ENCODE measurements at regions not wholly inside any gene's neighbourhood (a gene's known extent, or its start where the extent isn't known, plus 50 kb on each side); places are given as distances from the start of the nearest gene placed in this dataset.

- TF ChIP-seq TCF12 (IDR thresholded peaks at IDR 0.05; ENCODE audit: low read depth) = no peak
Observed at GRCh38 chrX:27236681-27237080, 226.5 kb downstream of the PPP4R3C start.

GRCh38 chrX:27229721-27230120 lies 233.4 kb downstream of the PPP4R3C start:
- TF ChIP-seq FOXM1 (IDR thresholded peaks at IDR 0.05; ENCODE audit: borderline replicate concordance, low read depth) (no peak), CEBPB (IDR thresholded peaks at IDR 0.05) (no peak), RAD21 (IDR thresholded peaks at IDR 0.05; ENCODE audit: low read depth) (no peak), ZBTB7A (IDR thresholded peaks at IDR 0.05; ENCODE audit: low read depth) (no peak), USF1 (IDR thresholded peaks at IDR 0.05) (no peak), YY1 (IDR thresholded peaks at IDR 0.05; ENCODE audit: low read depth) (no peak), CREB1 (IDR thresholded peaks at IDR 0.05; ENCODE audit: low read depth) (no peak), EP300 (IDR thresholded peaks at IDR 0.05; ENCODE audit: borderline replicate concordance) (no peak), TAF1 (IDR thresholded peaks at IDR 0.05; ENCODE audit: low read depth) (no peak), TCF12 (IDR thresholded peaks at IDR 0.05; ENCODE audit: low read depth) (no peak), TEAD4 (IDR thresholded peaks at IDR 0.05) (no peak), NFIC (IDR thresholded peaks at IDR 0.05) (no peak), EGR1 (IDR thresholded peaks at IDR 0.05) (no peak)
- TF ChIP-seq, protein P1, sequence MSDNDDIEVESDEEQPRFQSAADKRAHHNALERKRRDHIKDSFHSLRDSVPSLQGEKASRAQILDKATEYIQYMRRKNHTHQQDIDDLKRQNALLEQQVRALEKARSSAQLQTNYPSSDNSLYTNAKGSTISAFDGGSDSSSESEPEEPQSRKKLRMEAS (IDR thresholded peaks at IDR 0.05) = no peak
- TF ChIP-seq, protein P2, sequence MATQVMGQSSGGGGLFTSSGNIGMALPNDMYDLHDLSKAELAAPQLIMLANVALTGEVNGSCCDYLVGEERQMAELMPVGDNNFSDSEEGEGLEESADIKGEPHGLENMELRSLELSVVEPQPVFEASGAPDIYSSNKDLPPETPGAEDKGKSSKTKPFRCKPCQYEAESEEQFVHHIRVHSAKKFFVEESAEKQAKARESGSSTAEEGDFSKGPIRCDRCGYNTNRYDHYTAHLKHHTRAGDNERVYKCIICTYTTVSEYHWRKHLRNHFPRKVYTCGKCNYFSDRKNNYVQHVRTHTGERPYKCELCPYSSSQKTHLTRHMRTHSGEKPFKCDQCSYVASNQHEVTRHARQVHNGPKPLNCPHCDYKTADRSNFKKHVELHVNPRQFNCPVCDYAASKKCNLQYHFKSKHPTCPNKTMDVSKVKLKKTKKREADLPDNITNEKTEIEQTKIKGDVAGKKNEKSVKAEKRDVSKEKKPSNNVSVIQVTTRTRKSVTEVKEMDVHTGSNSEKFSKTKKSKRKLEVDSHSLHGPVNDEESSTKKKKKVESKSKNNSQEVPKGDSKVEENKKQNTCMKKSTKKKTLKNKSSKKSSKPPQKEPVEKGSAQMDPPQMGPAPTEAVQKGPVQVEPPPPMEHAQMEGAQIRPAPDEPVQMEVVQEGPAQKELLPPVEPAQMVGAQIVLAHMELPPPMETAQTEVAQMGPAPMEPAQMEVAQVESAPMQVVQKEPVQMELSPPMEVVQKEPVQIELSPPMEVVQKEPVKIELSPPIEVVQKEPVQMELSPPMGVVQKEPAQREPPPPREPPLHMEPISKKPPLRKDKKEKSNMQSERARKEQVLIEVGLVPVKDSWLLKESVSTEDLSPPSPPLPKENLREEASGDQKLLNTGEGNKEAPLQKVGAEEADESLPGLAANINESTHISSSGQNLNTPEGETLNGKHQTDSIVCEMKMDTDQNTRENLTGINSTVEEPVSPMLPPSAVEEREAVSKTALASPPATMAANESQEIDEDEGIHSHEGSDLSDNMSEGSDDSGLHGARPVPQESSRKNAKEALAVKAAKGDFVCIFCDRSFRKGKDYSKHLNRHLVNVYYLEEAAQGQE (IDR thresholded peaks at IDR 0.05; ENCODE audit: low read depth) = no peak

DNA sequence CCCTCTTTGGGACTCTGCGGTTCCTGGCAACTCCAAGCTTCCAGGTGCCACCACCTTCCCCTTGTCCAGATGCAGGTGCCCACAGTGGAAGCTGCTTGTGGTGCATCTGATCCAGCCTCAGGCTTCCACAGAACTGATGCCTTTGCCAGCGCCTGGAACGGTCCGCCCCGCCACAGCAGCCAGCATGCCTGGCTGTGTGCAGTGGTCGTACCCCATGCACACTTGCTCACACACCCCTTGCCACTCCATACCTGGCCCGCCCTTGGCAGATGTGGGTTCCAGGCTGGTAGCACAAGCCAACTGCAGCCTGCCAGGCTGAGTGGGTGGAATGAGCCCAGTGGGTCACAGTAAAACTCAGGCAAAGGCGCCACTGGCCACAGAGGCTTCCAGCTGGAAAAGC lies 240.5 kb downstream of the PPP4R3C start:
- TF ChIP-seq FOXM1 (IDR thresholded peaks at IDR 0.05; ENCODE audit: borderline replicate concordance, low read depth) (no peak), EP300 (IDR thresholded peaks at IDR 0.05; ENCODE audit: borderline replicate concordance) (no peak), CEBPB (IDR thresholded peaks at IDR 0.05) (no peak), TAF1 (IDR thresholded peaks at IDR 0.05; ENCODE audit: low read depth) (no peak), YY1 (IDR thresholded peaks at IDR 0.05; ENCODE audit: low read depth) (no peak), NFIC (IDR thresholded peaks at IDR 0.05) (no peak), TCF12 (IDR thresholded peaks at IDR 0.05; ENCODE audit: low read depth) (no peak), USF1 (IDR thresholded peaks at IDR 0.05) (no peak), RAD21 (IDR thresholded peaks at IDR 0.05; ENCODE audit: low read depth) (no peak), CREB1 (IDR thresholded peaks at IDR 0.05; ENCODE audit: low read depth) (no peak), TEAD4 (IDR thresholded peaks at IDR 0.05) (no peak)
- TF ChIP-seq, protein P1 (IDR thresholded peaks at IDR 0.05) = no peak

DNA sequence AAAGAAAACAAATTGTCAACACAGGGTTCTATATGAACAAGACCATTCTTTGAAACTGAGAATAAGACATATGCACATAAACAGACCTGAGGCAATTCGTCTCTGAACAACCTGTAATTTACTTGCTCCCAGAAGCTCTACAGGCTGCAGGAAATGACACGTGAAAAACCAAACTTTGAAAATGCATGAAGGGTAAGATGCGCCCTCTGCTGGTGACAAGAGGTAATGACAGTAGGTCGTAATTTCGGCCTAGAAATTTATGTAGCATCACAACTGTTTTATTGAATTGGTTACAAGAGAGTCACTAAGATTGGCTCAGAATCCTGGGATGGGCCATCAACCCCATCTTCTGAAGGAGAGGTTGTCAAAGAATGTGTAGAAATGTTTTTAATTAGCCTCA lies 276.5 kb downstream of the PPP4R3C start:
- TF ChIP-seq TEAD4 (IDR thresholded peaks at IDR 0.05) (no peak), EGR1 (IDR thresholded peaks at IDR 0.05) (no peak), TAF1 (IDR thresholded peaks at IDR 0.05; ENCODE audit: low read depth) (no peak), RAD21 (IDR thresholded peaks at IDR 0.05; ENCODE audit: low read depth) (peak; percentile 56), NFIC (IDR thresholded peaks at IDR 0.05) (no peak), CREB1 (IDR thresholded peaks at IDR 0.05; ENCODE audit: low read depth) (no peak)
- TF ChIP-seq, protein P1 (IDR thresholded peaks at IDR 0.05) = 0 out of 2 replicates have a peak, but pooled peaks have one; percentile 23

- TF ChIP-seq, protein P1 (IDR thresholded peaks at IDR 0.05) = no peak
- no peak for TF ChIP-seq TCF12 (IDR thresholded peaks at IDR 0.05; ENCODE audit: low read depth)
- no peak for TF ChIP-seq EP300 (IDR thresholded peaks at IDR 0.05; ENCODE audit: borderline replicate concordance)
Observed at GRCh38 chrX:27163236-27163635, 299.9 kb downstream of the PPP4R3C start.

DNA sequence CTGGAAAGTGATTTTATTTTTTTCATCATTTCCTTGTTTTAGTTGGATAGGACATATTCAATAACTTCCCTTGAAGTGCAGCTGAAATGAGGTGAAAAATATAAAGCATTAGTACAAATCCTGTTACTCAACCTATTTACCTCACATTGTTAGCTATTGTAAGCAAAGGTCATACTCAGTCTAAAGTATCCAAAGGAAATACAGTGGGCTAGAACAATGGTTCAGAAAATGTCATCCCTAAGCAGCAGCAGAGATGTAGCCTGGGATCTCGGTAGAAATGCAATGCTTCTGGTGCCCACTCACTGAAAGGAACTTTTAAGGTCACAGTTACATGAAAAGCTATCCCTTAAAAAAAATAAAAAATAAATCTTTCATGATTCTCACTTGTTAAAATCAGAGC lies 300.6 kb downstream of the PPP4R3C start:
- TF ChIP-seq NFIC (IDR thresholded peaks at IDR 0.05) (no peak), FOXM1 (IDR thresholded peaks at IDR 0.05; ENCODE audit: borderline replicate concordance, low read depth) (no peak), TAF1 (IDR thresholded peaks at IDR 0.05; ENCODE audit: low read depth) (no peak)

DNA sequence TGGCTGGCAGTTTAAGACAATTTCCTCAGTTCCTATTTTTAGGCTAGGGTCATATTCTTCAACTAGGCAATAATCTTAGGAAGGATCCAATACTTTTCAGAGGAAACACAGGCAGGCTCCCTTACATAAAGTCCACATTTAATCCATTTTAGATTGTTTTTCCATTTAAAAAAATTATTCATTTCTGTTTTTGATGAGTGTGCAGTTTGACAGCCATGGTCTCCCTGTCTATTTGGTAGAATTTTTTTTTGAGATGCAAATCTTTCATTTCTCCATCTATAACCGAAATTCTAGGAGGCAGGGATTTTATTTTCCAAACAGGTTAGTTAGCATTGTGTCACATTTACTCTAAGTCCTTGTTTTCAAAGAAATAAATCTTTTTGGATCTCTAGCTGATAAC lies 326.8 kb downstream of the PPP4R3C start:
- TF ChIP-seq CREB1 (IDR thresholded peaks at IDR 0.05; ENCODE audit: low read depth) (no peak), YY1 (IDR thresholded peaks at IDR 0.05; ENCODE audit: low read depth) (no peak), ZBTB7A (IDR thresholded peaks at IDR 0.05; ENCODE audit: low read depth) (no peak), TEAD4 (IDR thresholded peaks at IDR 0.05) (no peak)

DNA sequence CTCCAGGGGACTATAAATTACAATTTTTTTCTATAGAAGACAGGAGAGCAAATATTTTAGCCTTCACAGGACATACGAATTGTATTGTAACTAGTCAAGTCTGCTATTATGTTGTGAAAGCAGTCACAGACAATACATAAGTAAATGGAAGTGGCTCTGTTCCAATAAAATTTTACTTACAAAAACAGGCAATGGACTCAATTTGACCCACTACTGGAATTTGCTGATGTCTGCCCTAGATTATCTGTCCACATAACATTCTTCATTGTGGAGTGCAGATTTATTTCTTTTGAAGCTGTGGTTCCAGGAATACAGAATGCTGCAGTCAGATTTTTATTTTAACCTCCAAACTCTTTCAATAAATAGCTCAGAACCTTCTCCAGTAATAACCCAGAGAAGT lies 330.3 kb downstream of the PPP4R3C start:
- TF ChIP-seq YY1 (IDR thresholded peaks at IDR 0.05; ENCODE audit: low read depth) (no peak), TCF12 (IDR thresholded peaks at IDR 0.05; ENCODE audit: low read depth) (no peak)

Measured in Ishikawa (cell line).